ENCODE measurements at regions not wholly inside any gene's neighbourhood (a gene's known extent, or its start where the extent isn't known, plus 50 kb on each side); places are given as distances from the start of the nearest gene placed in this dataset.

- Mint-ChIP-seq H3K4me3 (no peak overlapping the region), H3K36me3 (no peaks in the 10 kb centered on the region), H3K27ac (no peak overlapping the region), H3K9me3 (peaks cover 0 to 10% (median 4%) of the 10 kb centered on the region in 7 donors), H3K4me1 (no peaks in the 10 kb centered on the region), H3K27me3 (ENCODE audit: low read depth in 3 of 3) (peaks cover 0 to 2% (median 0%) of the 10 kb centered on the region in 3 donors)
- TF ChIP-seq, protein P1, sequence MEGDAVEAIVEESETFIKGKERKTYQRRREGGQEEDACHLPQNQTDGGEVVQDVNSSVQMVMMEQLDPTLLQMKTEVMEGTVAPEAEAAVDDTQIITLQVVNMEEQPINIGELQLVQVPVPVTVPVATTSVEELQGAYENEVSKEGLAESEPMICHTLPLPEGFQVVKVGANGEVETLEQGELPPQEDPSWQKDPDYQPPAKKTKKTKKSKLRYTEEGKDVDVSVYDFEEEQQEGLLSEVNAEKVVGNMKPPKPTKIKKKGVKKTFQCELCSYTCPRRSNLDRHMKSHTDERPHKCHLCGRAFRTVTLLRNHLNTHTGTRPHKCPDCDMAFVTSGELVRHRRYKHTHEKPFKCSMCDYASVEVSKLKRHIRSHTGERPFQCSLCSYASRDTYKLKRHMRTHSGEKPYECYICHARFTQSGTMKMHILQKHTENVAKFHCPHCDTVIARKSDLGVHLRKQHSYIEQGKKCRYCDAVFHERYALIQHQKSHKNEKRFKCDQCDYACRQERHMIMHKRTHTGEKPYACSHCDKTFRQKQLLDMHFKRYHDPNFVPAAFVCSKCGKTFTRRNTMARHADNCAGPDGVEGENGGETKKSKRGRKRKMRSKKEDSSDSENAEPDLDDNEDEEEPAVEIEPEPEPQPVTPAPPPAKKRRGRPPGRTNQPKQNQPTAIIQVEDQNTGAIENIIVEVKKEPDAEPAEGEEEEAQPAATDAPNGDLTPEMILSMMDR (IDR thresholded peaks at IDR 0.05) = no peak
- no peaks in the 10 kb centered on the region for H3K4me1 ChIP-seq (ENCODE audit: control insufficient read depth in 1 of 2, insufficient read depth in 2 of 2, low read length in 2 of 2)
- no CpG with 5 or more reads among the region's 5 CpGs for WGBS (ENCODE audit: insufficient coverage)
- no peak overlapping the region for H3K4me2 ChIP-seq (replicated peaks; ENCODE audit: extremely low read depth, low read length, poor library complexity, severe bottlenecking)
- H3K9me3 ChIP-seq (replicated peaks in 1 of 2; ENCODE audit: control insufficient read depth in 1 of 2, insufficient read depth in 1 of 2, low read length in 2 of 2) = peaks cover 5 to 19% of the 10 kb centered on the region in 2 donors
- no peaks in the 10 kb centered on the region for H3K79me2 ChIP-seq (ENCODE audit: insufficient read depth, low read length)
- no peaks in the 10 kb centered on the region for H4K20me1 ChIP-seq (ENCODE audit: insufficient read depth, low read length)
- no peaks in the 10 kb centered on the region for H3K36me3 ChIP-seq (replicated peaks in 1 of 2; ENCODE audit: control insufficient read depth in 1 of 2, insufficient read depth in 2 of 2, low read length in 2 of 2)
- H2AFZ ChIP-seq (ENCODE audit: insufficient read depth, low read depth, low read length, poor library complexity, severe bottlenecking) = no peak overlapping the region
- H3K4me3 ChIP-seq (replicated peaks in 1 of 3; ENCODE audit: low read depth in 2 of 3, low read length in 3 of 3) = no peak overlapping the region
- intact Hi-C loops (cut with micrococcal nuclease) = no loop called here
- DNase-seq = no peak
- no peak overlapping the region for H3K9ac ChIP-seq (ENCODE audit: insufficient read depth, low read length, poor library complexity, severe bottlenecking)
- no peak overlapping the region for H3K27ac ChIP-seq (ENCODE audit: low read depth in 1 of 2, low read length in 2 of 2)
- no peaks in the 10 kb centered on the region for H3K27me3 ChIP-seq (ENCODE audit: control insufficient read depth in 2 of 2, insufficient read depth in 2 of 2, low read length in 2 of 2)
Measured at GRCh38 chr20:22062874-22063273, 357.4 kb downstream of the PAX1 start.

DNA sequence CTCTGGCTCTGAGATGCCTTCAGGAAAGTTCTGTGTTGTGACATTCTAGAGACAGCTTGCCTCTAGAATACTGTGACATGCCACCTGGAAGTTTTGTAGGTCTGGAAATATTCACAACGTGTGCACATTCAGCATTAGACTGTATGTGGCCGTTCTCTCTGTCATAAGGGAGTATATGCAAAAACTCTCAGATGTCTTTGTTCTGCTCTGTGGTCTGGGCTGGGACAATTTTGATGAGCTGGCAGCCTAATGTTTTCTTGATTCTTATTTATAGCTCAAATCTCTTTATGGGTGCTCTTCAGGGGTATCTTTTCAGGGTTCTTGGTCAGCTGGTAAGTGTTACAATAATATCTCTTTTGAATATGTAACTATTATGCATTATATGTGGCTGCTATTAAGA is 355.1 kb downstream of the PAX1 start:
- TF ChIP-seq, protein P1 (IDR thresholded peaks at IDR 0.05) = no peak
- Histone ChIP-seq H3K9ac (ENCODE audit: insufficient read depth, low read length, poor library complexity, severe bottlenecking) (no peak overlapping the region), H3K4me2 (replicated peaks; ENCODE audit: extremely low read depth, low read length, poor library complexity, severe bottlenecking) (no peak overlapping the region), H3K4me3 (replicated peaks in 1 of 3; ENCODE audit: low read depth in 2 of 3, low read length in 3 of 3) (no peak overlapping the region), H3K9me3 (replicated peaks in 1 of 2; ENCODE audit: control insufficient read depth in 1 of 2, insufficient read depth in 1 of 2, low read length in 2 of 2) (peaks cover 3 to 15% of the 10 kb centered on the region in 2 donors), H3K27me3 (ENCODE audit: control insufficient read depth in 2 of 2, insufficient read depth in 2 of 2, low read length in 2 of 2) (no peaks in the 10 kb centered on the region), H3K4me1 (ENCODE audit: control insufficient read depth in 1 of 2, insufficient read depth in 2 of 2, low read length in 2 of 2) (no peaks in the 10 kb centered on the region), H3K36me3 (replicated peaks in 1 of 2; ENCODE audit: control insufficient read depth in 1 of 2, insufficient read depth in 2 of 2, low read length in 2 of 2) (no peaks in the 10 kb centered on the region), H2AFZ (ENCODE audit: insufficient read depth, low read depth, low read length, poor library complexity, severe bottlenecking) (no peak overlapping the region), H3K79me2 (ENCODE audit: insufficient read depth, low read length) (no peaks in the 10 kb centered on the region), H4K20me1 (ENCODE audit: insufficient read depth, low read length) (no peaks in the 10 kb centered on the region), H3K27ac (ENCODE audit: low read depth in 1 of 2, low read length in 2 of 2) (no peak overlapping the region)
- peaks cover 0 to 2% (median 0%) of the 10 kb centered on the region in 3 donors for H3K27me3 Mint-ChIP-seq (ENCODE audit: low read depth in 3 of 3)
- DNase-seq = no peak
- intact Hi-C loops (cut with micrococcal nuclease) = no loop called here
- no peak overlapping the region for H3K4me3 Mint-ChIP-seq
- H3K27ac Mint-ChIP-seq = no peak overlapping the region
- 85% methylated on average over 2 of the region's 2 CpGs for WGBS (ENCODE audit: insufficient coverage)
- H3K9me3 Mint-ChIP-seq = peaks cover 0 to 7% (median 3%) of the 10 kb centered on the region in 7 donors
- no peaks in the 10 kb centered on the region for H3K36me3 Mint-ChIP-seq
- H3K4me1 Mint-ChIP-seq = no peaks in the 10 kb centered on the region

Measured in CD14-positive monocyte (primary cell).